PFSK-1 (cell line): ENCODE measurements at regions not wholly inside any gene's neighbourhood (a gene's known extent, or its start where the extent isn't known, plus 50 kb on each side); places are given as distances from the start of the nearest gene placed in this dataset.

Source experiments
- FOXP2 ChIP-seq: optimal IDR thresholded peaks from 2 replicates; pipeline ENCODE3; 2011; ENCODE audit warnings: borderline replicate concordance, control low read depth, inconsistent platforms; ENCODE audit not compliant: insufficient read depth; ENCODE audit errors: extremely low read length, extremely low read depth
- POLR2AphosphoS5 ChIP-seq: IDR thresholded peaks from 2 replicates; pipeline ENCODE4 v1.6.1; 2012; ENCODE audit warnings: low read depth, mild to moderate bottlenecking, control low read depth, low read length, moderate library complexity
- SIN3A ChIP-seq: IDR thresholded peaks from 2 replicates; pipeline ENCODE4 v1.6.1; 2012; ENCODE audit warnings: mild to moderate bottlenecking, low read length, moderate library complexity, borderline replicate concordance; ENCODE audit not compliant: insufficient read depth
- TAF1 ChIP-seq: IDR thresholded peaks from 2 replicates; pipeline ENCODE4 v1.6.1; 2012; ENCODE audit warnings: low read length, control low read depth, borderline replicate concordance; ENCODE audit not compliant: insufficient read depth
- TF ChIP-seq, protein P1 (sequence below), 2 experiments: IDR thresholded peaks; 2 replicates each; pipeline versions ENCODE4 v1.6.1 to v1.8.0; 2011 to 2012; ENCODE audit warnings: low read depth in 2 of 2, low read length in 2 of 2, control low read depth in 1 of 2, inconsistent platforms in 1 of 2, mild to moderate bottlenecking in 1 of 2, moderate library complexity in 1 of 2; ENCODE audit not compliant: insufficient read depth in 1 of 2

DNA sequence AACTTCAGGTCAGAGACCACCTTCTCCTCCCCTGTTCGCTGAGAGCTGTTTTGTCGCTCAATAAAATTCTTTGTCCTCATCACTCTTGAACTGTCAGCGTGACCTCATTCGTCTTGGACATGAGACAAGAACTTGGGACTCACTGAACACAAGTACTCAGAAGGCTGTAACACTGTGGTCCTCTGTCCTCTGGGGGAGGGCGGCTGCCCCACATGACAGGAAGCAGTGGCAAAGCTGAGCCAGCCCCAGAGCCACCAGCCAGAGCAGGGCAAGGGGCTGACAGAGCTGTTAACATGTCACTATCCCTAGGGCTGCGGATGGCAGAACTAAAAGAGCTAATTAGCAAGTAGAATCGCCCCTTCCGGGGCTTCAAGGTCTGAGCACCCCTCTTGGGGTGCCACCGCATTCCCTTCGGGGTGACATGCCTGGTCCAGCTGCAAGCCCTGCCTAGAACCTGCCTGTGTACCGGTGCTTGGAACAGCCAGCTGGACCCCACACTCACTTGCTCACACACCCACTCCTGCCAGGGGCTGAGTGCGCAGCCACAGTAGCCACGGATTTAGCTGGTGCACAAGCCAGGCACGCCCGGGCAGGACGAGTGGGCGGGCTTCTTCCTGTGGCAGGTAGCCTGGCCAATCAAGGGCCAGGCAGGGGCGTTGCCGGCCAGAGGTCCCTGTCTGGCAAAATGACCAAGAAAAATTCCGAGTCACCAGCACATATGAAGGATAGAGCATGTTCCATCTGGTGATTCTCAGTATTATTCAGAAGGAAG lies 648.6 kb upstream of the AGA start:
- TF ChIP-seq FOXP2 = no peak
- TF ChIP-seq SIN3A = no peak
- TF ChIP-seq POLR2AphosphoS5 = no peak
- TF ChIP-seq, protein P1, sequence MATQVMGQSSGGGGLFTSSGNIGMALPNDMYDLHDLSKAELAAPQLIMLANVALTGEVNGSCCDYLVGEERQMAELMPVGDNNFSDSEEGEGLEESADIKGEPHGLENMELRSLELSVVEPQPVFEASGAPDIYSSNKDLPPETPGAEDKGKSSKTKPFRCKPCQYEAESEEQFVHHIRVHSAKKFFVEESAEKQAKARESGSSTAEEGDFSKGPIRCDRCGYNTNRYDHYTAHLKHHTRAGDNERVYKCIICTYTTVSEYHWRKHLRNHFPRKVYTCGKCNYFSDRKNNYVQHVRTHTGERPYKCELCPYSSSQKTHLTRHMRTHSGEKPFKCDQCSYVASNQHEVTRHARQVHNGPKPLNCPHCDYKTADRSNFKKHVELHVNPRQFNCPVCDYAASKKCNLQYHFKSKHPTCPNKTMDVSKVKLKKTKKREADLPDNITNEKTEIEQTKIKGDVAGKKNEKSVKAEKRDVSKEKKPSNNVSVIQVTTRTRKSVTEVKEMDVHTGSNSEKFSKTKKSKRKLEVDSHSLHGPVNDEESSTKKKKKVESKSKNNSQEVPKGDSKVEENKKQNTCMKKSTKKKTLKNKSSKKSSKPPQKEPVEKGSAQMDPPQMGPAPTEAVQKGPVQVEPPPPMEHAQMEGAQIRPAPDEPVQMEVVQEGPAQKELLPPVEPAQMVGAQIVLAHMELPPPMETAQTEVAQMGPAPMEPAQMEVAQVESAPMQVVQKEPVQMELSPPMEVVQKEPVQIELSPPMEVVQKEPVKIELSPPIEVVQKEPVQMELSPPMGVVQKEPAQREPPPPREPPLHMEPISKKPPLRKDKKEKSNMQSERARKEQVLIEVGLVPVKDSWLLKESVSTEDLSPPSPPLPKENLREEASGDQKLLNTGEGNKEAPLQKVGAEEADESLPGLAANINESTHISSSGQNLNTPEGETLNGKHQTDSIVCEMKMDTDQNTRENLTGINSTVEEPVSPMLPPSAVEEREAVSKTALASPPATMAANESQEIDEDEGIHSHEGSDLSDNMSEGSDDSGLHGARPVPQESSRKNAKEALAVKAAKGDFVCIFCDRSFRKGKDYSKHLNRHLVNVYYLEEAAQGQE (IDR thresholded peaks at IDR 0.05; ENCODE audit: insufficient read depth in 1 of 2, low read depth in 2 of 2, low read length in 2 of 2) = no peak
- no peak for TF ChIP-seq TAF1

DNA sequence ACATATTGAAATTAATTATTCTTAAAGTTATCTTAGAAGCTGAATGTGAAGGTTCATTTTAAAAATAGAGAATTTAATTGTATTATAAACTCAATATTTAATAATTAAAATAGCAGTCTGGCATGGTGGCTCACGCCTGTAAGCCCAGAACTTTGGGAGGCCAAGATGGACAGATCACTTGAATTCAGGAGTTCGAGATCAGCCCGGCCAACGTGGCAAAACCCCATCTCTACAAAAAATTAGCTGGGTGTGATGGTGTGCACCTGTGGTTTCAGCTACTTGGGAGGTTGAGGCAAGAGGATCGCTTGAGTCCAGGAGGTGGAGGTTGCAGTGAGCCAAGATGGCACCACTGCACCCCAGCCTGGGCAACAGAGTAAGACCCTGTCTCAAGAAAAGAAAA lies 659.9 kb upstream of the AGA start:
- TF ChIP-seq FOXP2 (no peak), TAF1 (no peak), SIN3A (no peak), POLR2AphosphoS5 (no peak)
- TF ChIP-seq, protein P1 (IDR thresholded peaks at IDR 0.05; ENCODE audit: insufficient read depth in 1 of 2, low read depth in 2 of 2, low read length in 2 of 2) = no peak

DNA sequence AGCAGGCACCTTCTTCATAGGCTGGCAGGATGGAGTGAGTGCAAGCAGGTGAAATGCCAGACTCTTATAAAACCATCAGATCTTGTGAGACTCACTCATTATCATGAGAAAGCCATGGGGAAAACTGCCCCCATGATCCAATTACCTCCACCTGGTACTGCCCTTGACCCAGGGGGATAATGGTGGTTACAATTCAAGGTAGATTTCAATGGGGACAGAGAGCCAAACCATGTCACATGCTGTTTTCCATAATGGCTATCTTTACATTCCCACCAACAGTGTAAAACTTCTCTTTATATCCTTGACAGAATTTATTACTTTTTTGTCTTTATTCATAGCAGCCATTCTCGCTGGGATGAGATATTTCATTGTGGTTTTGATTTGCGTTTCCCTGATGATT lies 663.0 kb upstream of the AGA start:
- TF ChIP-seq FOXP2 = no peak
- TF ChIP-seq SIN3A = no peak
- no peak for TF ChIP-seq TAF1

DNA sequence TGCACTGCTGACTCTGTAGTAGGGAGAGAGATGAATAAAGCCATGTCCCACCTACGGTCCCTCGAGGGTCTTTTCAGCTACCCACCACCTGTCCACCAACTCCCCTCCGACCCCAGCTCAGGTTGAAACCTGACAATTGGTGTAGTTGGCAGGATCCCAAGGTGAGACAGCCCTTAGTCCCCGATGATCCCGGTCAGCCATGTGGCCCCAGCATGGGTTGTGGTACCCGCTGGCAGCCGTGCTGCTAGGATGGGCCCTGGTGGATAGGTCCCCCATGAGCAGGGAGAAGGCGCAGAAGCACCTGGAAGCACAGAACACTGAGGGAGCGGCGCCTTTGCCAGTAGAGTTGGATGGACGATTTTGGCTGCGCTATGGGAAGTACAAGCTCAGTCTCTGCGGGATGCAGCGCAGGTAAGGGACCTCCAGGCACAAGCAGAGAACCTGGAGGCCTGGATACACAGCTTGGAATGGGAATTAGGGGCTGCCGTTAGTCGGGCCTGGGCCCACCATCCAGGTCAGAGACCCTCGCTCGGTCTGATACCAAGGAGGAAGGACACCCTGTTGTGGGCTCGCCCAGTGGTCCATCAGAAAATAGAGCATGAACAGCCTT lies 694.6 kb upstream of the AGA start:
- no peak for TF ChIP-seq TAF1
- TF ChIP-seq FOXP2 = no peak
- TF ChIP-seq, protein P1 (IDR thresholded peaks at IDR 0.05; ENCODE audit: insufficient read depth in 1 of 2, low read depth in 2 of 2, low read length in 2 of 2) = no peak
- no peak for TF ChIP-seq POLR2AphosphoS5
- no peak for TF ChIP-seq SIN3A

DNA sequence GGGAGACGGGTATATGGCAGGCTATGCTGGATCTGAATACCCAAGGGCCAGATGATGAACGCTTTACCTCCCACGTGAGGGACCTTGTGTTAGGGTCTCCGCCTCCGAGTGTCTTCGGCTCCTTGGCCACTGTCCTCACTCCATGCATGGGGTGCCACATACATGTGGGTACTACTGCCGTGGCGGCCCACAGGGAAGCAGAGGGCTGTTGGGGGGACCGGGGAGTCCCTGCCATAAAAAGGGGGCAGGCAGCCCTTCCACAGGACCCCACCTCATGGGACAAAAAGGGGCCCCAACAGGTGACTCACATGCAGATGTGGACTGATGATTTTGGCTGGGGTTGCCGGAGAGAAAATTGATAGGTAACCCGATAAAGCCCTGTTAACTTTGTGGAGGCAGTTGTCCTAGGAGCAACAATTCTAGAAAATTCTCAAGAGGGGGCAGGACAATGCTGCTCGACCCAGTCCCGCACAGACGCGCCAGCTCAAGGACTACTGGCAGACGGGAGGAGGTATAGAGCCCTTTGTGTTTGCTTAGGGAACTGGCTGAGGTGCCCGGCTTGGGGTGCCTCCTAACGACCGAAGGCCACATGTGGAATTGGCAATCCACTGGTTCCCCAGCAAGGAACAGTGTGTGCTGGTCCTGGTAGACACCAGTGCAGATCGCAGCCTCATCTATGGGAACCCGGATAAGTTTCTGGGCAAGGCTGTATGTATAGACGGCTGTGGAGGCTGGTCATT lies 695.7 kb upstream of the AGA start:
- no peak for TF ChIP-seq POLR2AphosphoS5

DNA sequence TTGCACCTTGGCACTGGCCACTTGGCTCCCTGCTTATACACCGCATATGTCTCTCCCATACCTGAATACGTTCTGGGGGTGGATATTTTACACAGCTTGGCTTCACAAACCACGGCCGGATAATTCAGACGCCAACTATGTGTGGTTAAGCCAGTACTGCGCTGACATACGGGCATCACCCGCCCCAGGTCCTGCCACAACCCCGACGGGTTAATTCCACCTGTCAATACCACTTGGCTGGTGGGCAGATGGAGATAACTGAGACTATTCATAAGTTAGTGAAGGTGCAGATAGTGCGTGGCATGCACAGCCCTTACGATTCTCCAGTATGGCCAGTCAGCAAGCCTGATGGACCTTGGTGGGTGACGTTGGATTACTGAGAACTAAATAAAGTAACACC lies 696.3 kb upstream of the AGA start:
- TF ChIP-seq FOXP2 (no peak), TAF1 (no peak), SIN3A (no peak), POLR2AphosphoS5 (no peak)
- TF ChIP-seq, protein P1 (IDR thresholded peaks at IDR 0.05; ENCODE audit: insufficient read depth in 1 of 2, low read depth in 2 of 2, low read length in 2 of 2) = no peak
